B cell (primary cell): ENCODE measurements at regions not wholly inside any gene's neighbourhood (a gene's known extent, or its start where the extent isn't known, plus 50 kb on each side); places are given as distances from the start of the nearest gene placed in this dataset.

Experiments used
- EZH2 ChIP-seq: IDR thresholded peaks from 2 replicates; pipeline ENCODE4 v1.6.1; 2012; ENCODE audit warnings: borderline replicate concordance, low read depth, mild to moderate bottlenecking, moderate library complexity, low read length; ENCODE audit not compliant: insufficient read depth, poor library complexity, severe bottlenecking
- TF ChIP-seq, protein P1 (sequence below): fragments of 200-600 bp; IDR thresholded peaks from one replicate; pipeline ENCODE4 v1.8.0; 2022; ENCODE audit warnings: antibody characterized with exemption, mild to moderate bottlenecking

DNA sequence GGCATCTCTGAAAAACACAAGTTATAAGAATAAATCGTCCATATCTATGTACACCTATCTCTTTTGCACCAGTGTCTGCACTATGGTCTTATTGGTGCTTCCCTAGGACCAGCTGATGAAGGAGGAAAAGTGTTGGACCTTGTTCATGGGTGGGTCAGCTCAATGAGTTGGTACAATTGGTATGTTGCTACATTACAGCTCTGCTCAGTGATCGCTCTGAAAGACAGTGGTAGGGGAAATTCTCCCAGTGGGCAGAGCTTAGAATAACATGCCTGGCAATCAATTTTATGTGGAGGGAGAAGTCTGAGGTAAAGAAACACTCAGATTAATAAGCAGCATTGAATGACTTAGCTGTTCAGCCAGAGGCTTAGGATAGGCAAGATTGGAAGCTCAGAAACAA lies 138.7 kb upstream of the KL start:
- TF ChIP-seq, protein P1, sequence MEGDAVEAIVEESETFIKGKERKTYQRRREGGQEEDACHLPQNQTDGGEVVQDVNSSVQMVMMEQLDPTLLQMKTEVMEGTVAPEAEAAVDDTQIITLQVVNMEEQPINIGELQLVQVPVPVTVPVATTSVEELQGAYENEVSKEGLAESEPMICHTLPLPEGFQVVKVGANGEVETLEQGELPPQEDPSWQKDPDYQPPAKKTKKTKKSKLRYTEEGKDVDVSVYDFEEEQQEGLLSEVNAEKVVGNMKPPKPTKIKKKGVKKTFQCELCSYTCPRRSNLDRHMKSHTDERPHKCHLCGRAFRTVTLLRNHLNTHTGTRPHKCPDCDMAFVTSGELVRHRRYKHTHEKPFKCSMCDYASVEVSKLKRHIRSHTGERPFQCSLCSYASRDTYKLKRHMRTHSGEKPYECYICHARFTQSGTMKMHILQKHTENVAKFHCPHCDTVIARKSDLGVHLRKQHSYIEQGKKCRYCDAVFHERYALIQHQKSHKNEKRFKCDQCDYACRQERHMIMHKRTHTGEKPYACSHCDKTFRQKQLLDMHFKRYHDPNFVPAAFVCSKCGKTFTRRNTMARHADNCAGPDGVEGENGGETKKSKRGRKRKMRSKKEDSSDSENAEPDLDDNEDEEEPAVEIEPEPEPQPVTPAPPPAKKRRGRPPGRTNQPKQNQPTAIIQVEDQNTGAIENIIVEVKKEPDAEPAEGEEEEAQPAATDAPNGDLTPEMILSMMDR: no peak
- TF ChIP-seq EZH2: no peak
